ENCODE measurements at regions not wholly inside any gene's neighbourhood (a gene's known extent, or its start where the extent isn't known, plus 50 kb on each side); places are given as distances from the start of the nearest gene placed in this dataset.

DNA sequence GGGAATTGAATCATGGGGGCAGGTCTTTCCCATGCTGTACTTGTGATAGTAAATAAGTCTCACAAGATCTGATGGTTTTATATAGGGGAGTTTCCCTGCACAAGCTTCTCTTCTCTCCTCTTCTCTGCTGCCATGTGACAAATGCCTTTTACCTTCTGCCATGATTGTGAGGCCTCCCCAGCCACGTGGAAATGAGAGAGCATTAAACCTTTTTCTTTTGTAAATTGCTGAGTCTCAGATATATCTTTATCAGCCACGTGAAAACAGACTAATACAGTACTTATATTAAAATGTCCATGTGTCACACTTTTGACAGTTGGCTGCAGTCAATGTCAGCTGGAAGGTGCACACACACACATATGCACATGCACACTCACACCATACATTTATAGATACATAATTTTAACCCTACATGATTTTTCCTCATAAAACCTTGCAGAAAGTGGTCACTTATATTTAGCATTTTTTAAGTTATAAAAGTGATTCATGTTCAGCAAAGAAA lies 128.9 kb downstream of the OTOR start:
- DNase-seq (ENCODE audit: low read depth, low spot score), result no peak
- TF ChIP-seq, protein P1, sequence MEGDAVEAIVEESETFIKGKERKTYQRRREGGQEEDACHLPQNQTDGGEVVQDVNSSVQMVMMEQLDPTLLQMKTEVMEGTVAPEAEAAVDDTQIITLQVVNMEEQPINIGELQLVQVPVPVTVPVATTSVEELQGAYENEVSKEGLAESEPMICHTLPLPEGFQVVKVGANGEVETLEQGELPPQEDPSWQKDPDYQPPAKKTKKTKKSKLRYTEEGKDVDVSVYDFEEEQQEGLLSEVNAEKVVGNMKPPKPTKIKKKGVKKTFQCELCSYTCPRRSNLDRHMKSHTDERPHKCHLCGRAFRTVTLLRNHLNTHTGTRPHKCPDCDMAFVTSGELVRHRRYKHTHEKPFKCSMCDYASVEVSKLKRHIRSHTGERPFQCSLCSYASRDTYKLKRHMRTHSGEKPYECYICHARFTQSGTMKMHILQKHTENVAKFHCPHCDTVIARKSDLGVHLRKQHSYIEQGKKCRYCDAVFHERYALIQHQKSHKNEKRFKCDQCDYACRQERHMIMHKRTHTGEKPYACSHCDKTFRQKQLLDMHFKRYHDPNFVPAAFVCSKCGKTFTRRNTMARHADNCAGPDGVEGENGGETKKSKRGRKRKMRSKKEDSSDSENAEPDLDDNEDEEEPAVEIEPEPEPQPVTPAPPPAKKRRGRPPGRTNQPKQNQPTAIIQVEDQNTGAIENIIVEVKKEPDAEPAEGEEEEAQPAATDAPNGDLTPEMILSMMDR (IDR thresholded peaks at IDR 0.05; ENCODE audit: low read depth, low read length), result no peak
- in situ Hi-C loops (cut with HindIII; ENCODE audit: low sequenced_read_pairs), result no loop called here
- H3K4me3 ChIP-seq (ENCODE audit: low read depth, low read length), result no peak overlapping the region

DNA sequence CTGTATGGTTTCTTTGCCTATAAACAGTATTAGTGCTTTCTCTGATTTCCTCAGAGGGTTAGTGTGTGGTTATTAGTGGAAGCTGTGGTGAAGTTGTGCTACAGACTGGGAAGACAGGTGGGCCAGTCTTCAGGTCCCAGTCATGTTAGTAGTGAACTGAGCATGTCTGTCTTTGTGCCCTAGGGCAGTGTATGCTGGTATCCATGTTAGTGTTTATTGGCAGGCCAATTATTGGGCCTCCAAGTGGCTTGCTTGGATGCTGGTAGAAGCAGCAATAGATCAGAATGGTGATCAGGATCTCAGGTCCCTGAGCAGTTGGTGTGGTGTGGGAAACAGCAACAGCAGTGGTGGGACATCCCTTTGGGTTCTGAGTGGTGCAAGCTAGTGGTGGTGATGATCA lies 137.6 kb downstream of the OTOR start:
- in situ Hi-C loops (cut with HindIII; ENCODE audit: low sequenced_read_pairs), result no loop called here
- DNase-seq (ENCODE audit: low read depth, low spot score), result no peak
- no peak overlapping the region for H3K4me3 ChIP-seq (ENCODE audit: low read depth, low read length)
- TF ChIP-seq, protein P1 (IDR thresholded peaks at IDR 0.05; ENCODE audit: low read depth, low read length), result no peak

DNA sequence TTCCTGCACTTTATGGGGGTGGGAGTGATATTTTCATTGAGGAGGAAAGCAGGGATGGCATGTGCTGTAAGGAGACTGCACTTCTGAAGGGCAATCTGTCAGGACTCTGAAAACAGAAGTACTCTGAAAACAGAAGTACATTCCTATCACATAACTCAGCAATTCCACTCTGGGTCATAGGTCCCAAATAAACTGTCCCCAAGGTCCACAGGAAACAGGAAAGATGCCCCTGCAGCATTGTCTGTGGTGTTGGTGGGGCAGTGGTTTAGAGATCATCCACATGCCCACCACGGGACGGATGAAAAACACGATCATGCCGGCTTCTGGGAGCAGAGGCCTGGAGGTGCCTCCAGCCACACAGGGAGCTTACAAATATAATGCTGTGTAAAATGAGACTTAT lies 150.3 kb downstream of the OTOR start:
- no peak for DNase-seq (ENCODE audit: low read depth, low spot score)

DNA sequence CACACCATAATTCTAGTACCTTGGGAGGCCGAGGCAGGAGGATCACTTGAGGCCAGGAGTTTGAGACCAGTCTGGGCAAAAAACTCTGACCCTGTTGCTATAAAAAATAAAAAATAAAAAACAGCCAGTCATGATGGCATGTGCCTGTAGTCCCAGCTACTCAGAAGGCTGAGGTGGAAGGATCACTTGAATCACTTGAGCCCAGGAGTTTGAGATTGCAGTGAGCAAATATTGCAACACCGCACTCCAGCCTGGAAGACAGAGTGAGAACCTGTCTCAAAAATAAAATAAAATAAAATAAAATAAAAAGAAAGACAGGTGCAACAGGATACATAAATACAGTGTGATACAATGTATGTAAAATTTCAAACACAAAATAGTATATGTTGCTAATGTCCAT lies 154.5 kb downstream of the OTOR start:
- in situ Hi-C loops (cut with HindIII; ENCODE audit: low sequenced_read_pairs), result no loop called here
- no peak overlapping the region for H3K4me3 ChIP-seq (ENCODE audit: low read depth, low read length)
- TF ChIP-seq, protein P1 (IDR thresholded peaks at IDR 0.05; ENCODE audit: low read depth, low read length), result no peak
- no peak for DNase-seq (ENCODE audit: low read depth, low spot score)

More for the DNA sequence above, 150.3 kb downstream of the OTOR start:
- TF ChIP-seq, protein P1 (IDR thresholded peaks at IDR 0.05; ENCODE audit: low read depth, low read length), result no peak
- in situ Hi-C loops (cut with HindIII; ENCODE audit: low sequenced_read_pairs), result no loop called here
- H3K4me3 ChIP-seq (ENCODE audit: low read depth, low read length), result no peak overlapping the region

DNA sequence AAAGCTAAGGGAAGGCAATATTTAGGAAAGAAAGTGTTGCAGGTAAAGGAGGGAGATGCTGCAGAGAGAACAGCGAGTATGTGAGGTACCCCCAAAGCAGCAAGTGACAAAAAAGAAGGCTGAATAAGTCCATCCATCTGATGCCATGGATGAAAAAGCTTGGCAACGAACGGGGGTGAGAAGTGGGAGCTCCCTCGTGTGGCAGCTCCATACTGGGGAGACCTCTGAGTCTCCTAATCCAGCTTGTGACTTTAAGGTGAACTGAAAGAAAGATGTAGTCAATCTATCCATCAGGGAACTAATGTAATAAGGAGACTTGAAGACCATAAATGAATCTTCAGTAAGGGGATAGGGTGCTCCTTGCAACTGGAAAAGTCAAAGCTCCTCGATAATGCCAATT lies 156.6 kb downstream of the OTOR start:
- DNase-seq (ENCODE audit: low read depth, low spot score), result no peak
- in situ Hi-C loops (cut with HindIII; ENCODE audit: low sequenced_read_pairs), result no loop called here
- TF ChIP-seq, protein P1 (IDR thresholded peaks at IDR 0.05; ENCODE audit: low read depth, low read length), result no peak
- no peak overlapping the region for H3K4me3 ChIP-seq (ENCODE audit: low read depth, low read length)

DNA sequence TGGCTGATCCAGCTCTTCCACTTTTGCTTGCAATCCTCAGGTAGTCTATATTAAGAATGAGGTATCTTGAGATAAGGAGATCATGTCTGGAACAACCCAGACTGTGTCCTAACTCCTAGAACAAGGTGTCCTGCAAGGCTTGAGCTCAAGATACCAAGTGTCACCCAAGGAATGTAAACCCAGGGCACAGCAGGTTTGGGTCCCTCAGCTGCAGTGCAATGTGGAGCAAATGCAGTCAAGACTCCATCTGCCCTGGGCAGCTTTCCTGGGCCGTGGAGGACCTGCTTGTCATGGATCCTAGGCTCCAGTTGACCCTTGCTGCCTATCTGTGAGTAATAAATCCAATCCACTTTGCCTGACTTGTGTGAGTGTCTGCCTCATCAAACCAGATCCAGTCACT lies 166.1 kb downstream of the OTOR start:
- TF ChIP-seq, protein P1 (IDR thresholded peaks at IDR 0.05; ENCODE audit: low read depth, low read length), result no peak

DNA sequence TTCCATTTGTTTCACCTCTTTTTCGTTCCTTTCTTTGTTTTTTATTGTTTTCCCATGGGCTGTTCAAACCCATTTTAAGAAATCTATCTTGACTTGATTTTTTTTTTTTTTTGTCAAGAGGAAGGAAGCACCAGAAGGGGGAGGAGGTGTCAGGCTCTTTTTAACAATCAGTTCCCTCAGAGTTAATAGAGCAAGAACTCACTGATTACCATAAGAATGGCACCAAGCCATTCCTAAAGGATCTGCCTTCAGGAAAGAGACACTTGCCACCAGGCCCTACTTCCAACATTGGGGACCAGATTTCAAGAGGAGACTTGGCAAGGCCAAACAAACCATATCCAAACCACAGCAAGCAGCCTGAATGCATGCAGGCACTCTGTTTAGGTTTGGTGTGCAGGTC lies 168.0 kb downstream of the OTOR start:
- no peak overlapping the region for H3K4me3 ChIP-seq (ENCODE audit: low read depth, low read length)
- DNase-seq (ENCODE audit: low read depth, low spot score), result no peak
- in situ Hi-C loops (cut with HindIII; ENCODE audit: low sequenced_read_pairs), result no loop called here
- TF ChIP-seq, protein P1 (IDR thresholded peaks at IDR 0.05; ENCODE audit: low read depth, low read length), result no peak

More for the DNA sequence above, 166.1 kb downstream of the OTOR start:
- in situ Hi-C loops (cut with HindIII; ENCODE audit: low sequenced_read_pairs), result no loop called here
- no peak overlapping the region for H3K4me3 ChIP-seq (ENCODE audit: low read depth, low read length)
- DNase-seq (ENCODE audit: low read depth, low spot score), result no peak
